Activated CD4-positive, alpha-beta T cell treated with anti-CD3 and anti-CD28 coated beads for 36 hours (primary cell): ENCODE measurements at regions not wholly inside any gene's neighbourhood (a gene's known extent, or its start where the extent isn't known, plus 50 kb on each side); places are given as distances from the start of the nearest gene placed in this dataset.
"Not testable (repeated sequence)": the region's sequence is repeated elsewhere in the genome, so short reads cannot be mapped to it uniquely, and the experiment has no call there.

Experiments used
- ATAC-seq: fragments of 200-7000 bp; cut with Tn5 transposase; one replicate; pipeline ENCODE4 v1.10.0; 2021; ENCODE audit warnings: mild to moderate bottlenecking, moderate library complexity
- CTCF ChIA-PET: fragments of 350-600 bp; sonication (Branson Sonifier 250); formaldehyde crosslinking; loops from one replicate; lab custom pipeline; 2021; ENCODE audit warnings: antibody characterized with exemption; lab: Charles Lee
- POLR2A ChIA-PET: fragments of 350-600 bp; sonication (Branson Sonifier 250); formaldehyde crosslinking; loops from one replicate; lab custom pipeline; 2021; ENCODE audit warnings: antibody characterized with exemption, inconsistent platforms; lab: Charles Lee
- DNase-seq: peaks from one replicate; pipeline ENCODE4 v3.0.0-alpha.2; 2020
- H3K27ac Mint-ChIP-seq: one replicate; pipeline ENCODE4 v1.8.0; 2021; ENCODE audit warnings: mixed read lengths
- H3K27me3 Mint-ChIP-seq: one replicate; pipeline ENCODE4 v1.8.0; 2021; ENCODE audit warnings: mixed read lengths
- H3K36me3 Mint-ChIP-seq: one replicate; pipeline ENCODE4 v1.8.0; 2021; ENCODE audit warnings: low read depth, mixed read lengths
- H3K4me1 Mint-ChIP-seq: one replicate; pipeline ENCODE4 v1.8.0; 2021; ENCODE audit warnings: mixed read lengths
- H3K4me3 Mint-ChIP-seq: one replicate; pipeline ENCODE4 v1.8.0; 2021; ENCODE audit warnings: mild to moderate bottlenecking, moderate library complexity, mixed read lengths
- H3K9me3 Mint-ChIP-seq: one replicate; pipeline ENCODE4 v1.8.0; 2021; ENCODE audit warnings: low read depth, mixed read lengths
- intact Hi-C, 2 experiments: fragments of 100-400 bp; cut with DNase I in 1 of 2; cut with micrococcal nuclease in 1 of 2; formaldehyde crosslinking; loops; one replicate each; pipeline versions ENCODE4 v1.14.2 to v1.15.1; 2022 to 2024; cut with DNase I, micrococcal nuclease

DNA sequence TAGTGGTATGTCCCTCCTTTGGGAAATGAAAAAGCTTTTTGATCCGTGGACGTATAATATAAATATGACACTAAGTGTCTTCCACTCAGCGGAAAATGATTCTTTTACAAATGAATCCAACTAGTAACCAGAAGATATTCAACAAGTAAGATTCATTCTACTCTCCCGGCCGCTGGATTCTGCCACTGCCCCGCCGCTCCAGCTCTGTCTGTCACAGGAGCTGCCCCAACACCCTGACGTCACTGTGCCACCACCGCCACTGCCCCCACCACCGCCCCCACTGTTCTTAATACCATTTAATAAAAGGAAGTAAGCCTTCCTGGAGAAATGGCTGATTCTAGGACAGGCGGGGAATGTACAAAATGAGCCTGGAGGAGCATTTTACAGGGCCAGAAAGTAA lies 180.8 kb upstream of the PLGLB2 start:
- H3K36me3 Mint-ChIP-seq, CTCF ChIA-PET, H3K4me3 Mint-ChIP-seq, DNase-seq, H3K27ac Mint-ChIP-seq, POLR2A ChIA-PET, intact Hi-C loops, H3K27me3 Mint-ChIP-seq, H3K9me3 Mint-ChIP-seq, ATAC-seq: not testable (repeated sequence)
- peaks cover 23% of the 10 kb centered on the region for H3K4me1 Mint-ChIP-seq

DNA sequence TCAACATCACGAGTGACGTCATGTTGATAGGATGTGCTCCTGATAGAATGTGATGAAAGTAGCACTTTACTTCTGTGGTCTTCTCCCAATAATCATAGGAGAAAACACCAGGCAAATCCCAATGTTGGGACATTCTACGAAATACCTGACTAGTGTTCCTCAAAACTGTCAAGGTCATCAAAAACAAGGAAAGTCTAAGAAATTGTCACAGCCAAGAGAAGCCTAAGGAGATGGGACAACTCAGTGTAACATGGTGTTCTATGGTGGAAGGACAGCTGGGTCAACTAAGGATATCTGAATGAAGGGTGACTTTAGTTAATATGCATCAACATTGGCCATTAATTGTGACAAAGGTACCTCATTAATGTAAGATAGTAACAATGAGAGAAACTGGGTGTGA lies 180.0 kb upstream of the PLGLB2 start:
- POLR2A ChIA-PET, CTCF ChIA-PET, DNase-seq, intact Hi-C loops, H3K27ac Mint-ChIP-seq, ATAC-seq, H3K4me3 Mint-ChIP-seq, H3K36me3 Mint-ChIP-seq, H3K9me3 Mint-ChIP-seq, H3K27me3 Mint-ChIP-seq: not testable (repeated sequence)
- peaks cover 23% of the 10 kb centered on the region for H3K4me1 Mint-ChIP-seq

DNA sequence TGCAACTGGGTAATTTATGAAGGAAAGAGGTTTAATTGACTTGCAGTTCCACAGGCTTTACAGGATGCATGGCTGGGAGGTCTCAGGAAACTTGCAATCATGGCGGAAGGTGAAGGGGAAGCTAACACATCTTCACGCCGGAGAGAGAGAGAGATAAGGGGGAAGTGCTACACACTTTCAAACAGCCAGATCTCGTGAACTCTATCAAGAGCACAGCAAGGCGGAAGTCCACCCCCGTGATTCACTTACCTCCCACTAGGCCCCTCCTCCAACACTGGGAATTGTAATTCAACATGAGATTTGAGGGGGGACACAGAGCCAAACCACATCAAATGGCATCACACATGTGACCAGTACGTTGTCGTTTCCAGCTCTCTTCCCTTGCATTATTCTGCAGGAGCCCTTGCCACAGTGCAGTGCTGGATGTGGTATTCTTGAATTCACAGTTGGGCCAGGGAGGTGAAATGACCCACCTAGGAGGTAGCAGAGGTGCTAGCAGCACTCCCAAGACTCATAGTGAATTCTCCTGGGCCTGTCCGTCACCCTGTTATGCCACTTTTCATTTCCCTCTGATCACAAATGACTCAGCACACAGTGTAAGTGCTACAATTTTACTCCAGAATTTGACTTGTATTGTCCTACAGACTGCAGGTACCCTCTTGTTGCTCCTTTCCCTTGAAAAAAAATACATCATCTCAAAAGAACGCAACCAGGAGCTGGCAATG lies 179.2 kb upstream of the PLGLB2 start:
- DNase-seq, H3K9me3 Mint-ChIP-seq, H3K27me3 Mint-ChIP-seq, intact Hi-C loops, H3K4me3 Mint-ChIP-seq, CTCF ChIA-PET, POLR2A ChIA-PET, H3K36me3 Mint-ChIP-seq, H3K27ac Mint-ChIP-seq: not testable (repeated sequence)
- peaks cover 26% of the 10 kb centered on the region for H3K4me1 Mint-ChIP-seq
- peak; percentile 53 for ATAC-seq

DNA sequence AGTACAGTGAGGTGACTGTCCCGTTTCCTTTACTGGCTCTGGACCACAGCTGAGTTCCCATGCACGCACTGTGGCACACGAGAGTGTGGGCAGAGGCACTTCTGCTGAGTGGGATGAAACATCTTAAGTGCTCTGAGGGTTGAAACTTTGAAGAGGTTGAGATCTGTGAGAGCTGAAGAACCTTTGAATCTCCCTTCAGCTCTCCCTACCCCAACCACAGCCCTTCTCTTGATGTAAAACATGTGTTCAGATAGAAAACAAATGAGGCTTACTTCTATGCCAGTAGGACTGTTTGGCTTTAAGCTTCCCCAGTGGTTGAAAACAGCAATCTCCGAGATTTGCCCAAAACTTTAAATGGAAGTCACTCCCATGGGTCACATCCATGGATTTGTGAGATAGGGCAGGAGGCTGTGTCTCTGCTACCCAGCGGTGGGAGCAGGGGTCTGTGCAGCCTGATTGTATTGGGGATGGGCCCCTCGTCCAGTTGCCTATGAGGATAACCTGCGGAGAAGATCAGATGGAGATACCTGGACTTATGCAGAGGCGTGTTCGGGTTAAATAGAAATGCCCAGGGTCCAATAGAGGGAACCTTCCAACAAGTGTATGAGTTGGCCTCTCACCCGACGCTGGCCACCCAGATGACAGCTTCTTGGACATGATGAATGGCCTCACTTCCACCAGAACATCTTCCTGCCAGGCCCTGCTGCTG lies 178.0 kb upstream of the PLGLB2 start:
- Mint-ChIP-seq H3K4me1 (peaks cover 25% of the 10 kb centered on the region), H3K27ac (peak overlapping the region; percentile 76)
- POLR2A ChIA-PET, H3K9me3 Mint-ChIP-seq, H3K36me3 Mint-ChIP-seq, intact Hi-C loops, CTCF ChIA-PET, H3K27me3 Mint-ChIP-seq, H3K4me3 Mint-ChIP-seq: not testable (repeated sequence)
- peak; percentile 65 for ATAC-seq
- DNase-seq: peak; percentile 20

DNA sequence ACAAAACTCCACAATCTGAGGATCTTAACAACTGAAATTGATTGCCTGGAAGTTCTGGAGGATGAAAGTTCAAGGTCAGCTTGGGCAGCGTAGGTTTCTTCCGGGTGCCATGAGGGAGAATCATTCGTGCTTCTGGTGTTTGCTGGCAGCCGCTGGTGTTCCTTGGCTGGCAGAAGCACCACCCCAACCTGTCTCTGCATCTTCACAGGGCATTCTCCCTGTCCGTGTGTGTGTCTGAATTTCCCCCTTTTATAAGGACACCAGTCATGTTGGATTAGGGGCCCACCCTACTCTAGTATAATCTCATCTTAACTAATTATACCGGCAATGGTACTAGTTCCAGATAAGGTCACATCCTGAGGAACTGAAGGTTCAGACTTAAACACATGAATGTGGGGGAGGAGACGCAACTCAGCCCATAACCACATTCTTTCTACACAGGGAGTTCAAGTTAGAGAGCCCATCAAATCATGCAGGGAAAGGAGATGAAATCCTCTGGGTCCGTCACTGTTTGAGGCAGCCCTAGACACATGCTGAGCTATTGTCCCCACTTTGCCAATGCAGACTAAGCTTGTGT lies 175.9 kb upstream of the PLGLB2 start:
- intact Hi-C loops, POLR2A ChIA-PET, DNase-seq, H3K36me3 Mint-ChIP-seq, H3K27me3 Mint-ChIP-seq, H3K27ac Mint-ChIP-seq, H3K9me3 Mint-ChIP-seq, H3K4me3 Mint-ChIP-seq, CTCF ChIA-PET: not testable (repeated sequence)
- H3K4me1 Mint-ChIP-seq: peaks cover 22% of the 10 kb centered on the region
- ATAC-seq: peak; percentile 43

DNA sequence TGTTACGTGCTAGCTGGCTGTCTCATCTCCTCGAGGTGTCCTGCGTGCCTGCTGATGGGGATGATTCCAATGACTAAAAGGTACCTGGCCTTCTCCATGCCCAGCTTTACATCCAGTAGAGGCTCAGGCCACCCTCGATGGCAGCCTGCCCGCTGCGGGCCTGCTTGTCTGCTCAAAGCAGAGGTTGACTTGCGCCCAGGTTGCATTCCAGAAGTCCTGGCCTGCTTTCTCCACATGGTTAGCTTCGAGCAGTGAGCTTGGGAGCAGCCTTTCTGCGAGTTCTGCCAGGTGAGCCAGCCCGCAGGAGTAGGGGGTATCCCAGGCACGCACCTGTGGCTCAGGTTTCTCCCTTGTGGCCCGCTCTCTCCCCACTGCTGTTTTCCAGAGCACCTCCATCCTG lies 175.0 kb upstream of the PLGLB2 start:
- intact Hi-C loops, H3K27me3 Mint-ChIP-seq, H3K27ac Mint-ChIP-seq, DNase-seq, H3K36me3 Mint-ChIP-seq, POLR2A ChIA-PET, H3K9me3 Mint-ChIP-seq, ATAC-seq, H3K4me3 Mint-ChIP-seq, CTCF ChIA-PET: not testable (repeated sequence)
- H3K4me1 Mint-ChIP-seq: peaks cover 22% of the 10 kb centered on the region

DNA sequence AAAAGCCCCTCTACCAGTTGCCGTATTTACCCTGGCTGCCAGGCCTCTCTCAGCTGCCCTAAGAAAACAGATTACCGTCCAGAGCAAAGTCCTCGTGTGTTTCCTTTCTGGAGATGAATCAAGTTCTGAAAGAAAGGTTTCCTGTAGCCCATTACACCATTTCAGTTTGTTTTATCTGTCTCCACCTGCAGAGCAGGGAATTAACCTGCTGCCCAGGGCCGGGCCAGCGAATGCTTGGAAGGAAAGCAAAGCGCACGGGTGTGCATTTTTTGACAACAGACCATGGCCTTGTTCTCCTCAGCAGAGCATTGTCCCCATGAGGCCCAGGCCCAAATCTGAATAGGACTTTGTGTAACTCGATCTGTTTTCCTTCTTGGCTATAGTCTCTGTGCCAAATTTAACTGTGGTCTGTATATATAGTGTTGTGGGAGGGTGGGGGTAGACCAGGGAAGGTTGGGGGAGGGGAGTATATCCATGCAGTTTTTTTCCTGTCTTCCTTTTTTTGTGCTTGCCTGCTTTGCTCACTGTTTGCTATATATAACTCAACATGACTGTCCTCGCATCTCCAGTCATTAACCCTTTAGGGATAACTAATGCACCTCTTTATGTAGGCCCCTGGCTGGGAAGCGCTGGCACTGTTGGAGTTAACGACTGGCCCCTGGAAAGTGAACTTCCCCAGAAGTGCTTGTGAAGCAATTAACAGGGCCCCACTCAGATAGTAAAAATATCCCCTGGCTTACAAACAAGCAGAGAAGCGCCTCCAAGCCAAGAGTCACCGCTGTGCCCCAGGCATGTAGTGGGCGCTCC lies 174.3 kb upstream of the PLGLB2 start:
- POLR2A ChIA-PET, H3K27me3 Mint-ChIP-seq, H3K9me3 Mint-ChIP-seq, H3K4me3 Mint-ChIP-seq, DNase-seq, CTCF ChIA-PET, H3K36me3 Mint-ChIP-seq, H3K27ac Mint-ChIP-seq, intact Hi-C loops, ATAC-seq: not testable (repeated sequence)
- H3K4me1 Mint-ChIP-seq: peaks cover 18% of the 10 kb centered on the region

DNA sequence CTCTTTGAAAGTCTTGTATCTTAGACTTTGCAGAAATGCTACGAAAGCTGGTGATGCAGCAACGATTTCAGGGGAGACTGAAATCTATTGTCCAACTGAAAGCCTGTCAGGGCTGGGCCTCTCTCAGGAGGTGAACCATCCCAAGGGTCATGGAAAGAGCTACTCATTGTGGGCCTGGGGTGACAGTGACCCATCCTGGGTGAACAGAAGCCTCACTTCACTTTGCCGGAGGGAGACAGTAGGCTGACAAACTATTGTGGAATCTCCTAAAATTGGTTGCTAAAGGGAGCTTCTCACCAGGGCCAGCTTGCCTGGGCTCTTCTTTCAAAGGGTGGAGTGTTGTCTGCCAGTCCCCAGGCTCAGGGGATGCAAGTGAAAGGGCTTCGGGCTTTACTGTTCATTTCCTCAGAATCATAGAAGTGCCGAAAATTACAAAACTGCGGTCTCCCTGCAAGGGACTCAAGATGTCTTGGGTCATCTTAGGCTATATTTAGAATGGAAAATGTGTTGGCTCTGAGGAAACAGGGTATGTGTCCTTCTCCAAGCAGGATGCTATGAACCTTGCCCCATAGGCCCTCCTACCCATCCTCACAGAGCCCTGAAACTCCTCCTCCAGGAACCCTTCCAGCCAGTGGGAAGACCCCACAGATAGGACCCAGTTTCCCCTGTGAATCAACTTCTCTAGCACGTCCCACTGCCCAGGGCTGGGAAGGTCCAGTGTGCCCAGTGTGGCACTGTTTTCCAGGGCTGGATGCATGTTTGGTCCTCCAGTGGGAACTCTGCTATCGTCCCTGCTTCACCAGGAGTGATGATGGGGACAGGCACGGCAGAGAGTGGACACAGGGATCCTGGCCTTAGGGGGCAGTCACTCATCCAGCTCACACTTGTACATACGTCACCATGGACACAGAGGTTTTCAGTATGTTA lies 173.4 kb upstream of the PLGLB2 start:
- DNase-seq, ATAC-seq, intact Hi-C loops, H3K36me3 Mint-ChIP-seq, H3K4me3 Mint-ChIP-seq, CTCF ChIA-PET, H3K27ac Mint-ChIP-seq, H3K27me3 Mint-ChIP-seq, POLR2A ChIA-PET, H3K9me3 Mint-ChIP-seq: not testable (repeated sequence)
- H3K4me1 Mint-ChIP-seq: peaks cover 11% of the 10 kb centered on the region

DNA sequence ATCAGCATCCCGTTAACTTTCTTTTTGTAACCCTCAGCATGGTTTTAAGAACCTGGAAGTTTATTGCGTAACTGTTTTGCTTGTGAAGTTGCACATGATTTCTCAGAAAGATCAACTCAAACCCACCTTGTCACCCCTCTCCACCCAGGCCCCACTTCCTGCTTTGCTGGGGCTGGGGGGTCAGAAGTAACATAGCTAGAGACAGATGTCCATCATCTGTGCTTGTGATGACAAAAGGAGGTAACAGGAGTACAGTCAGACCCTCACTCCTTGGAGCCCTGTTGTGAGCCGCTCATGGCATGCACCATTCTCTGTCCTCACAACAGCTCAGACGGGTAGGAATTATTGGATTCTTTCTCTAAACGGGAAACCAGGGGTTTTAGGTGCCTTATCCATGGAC lies 172.7 kb upstream of the PLGLB2 start:
- H3K9me3 Mint-ChIP-seq, ATAC-seq, CTCF ChIA-PET, H3K4me1 Mint-ChIP-seq, intact Hi-C loops, DNase-seq, H3K27me3 Mint-ChIP-seq, H3K27ac Mint-ChIP-seq, H3K36me3 Mint-ChIP-seq, H3K4me3 Mint-ChIP-seq, POLR2A ChIA-PET: not testable (repeated sequence)

DNA sequence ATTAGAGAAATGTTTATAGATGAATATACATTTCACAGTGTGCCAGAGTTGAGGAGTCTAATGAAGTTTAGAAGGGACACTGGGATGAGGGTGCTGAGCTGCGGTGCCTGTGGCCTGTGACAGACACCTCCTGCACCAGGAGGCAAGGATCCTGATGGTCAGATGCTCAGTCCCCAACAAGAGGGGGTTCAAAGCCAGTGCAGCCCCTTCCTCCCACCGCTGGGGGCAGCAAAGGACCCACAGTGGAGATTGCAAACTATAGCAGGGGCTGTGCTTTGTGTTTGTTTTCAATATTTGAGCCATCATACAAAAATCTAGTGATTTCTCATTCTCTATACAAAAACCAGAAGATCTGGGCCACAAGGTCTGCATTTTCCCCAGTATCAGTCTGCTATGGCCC lies 170.5 kb upstream of the PLGLB2 start:
- H3K27ac Mint-ChIP-seq, H3K36me3 Mint-ChIP-seq, DNase-seq, CTCF ChIA-PET, POLR2A ChIA-PET, H3K4me1 Mint-ChIP-seq, intact Hi-C loops, H3K27me3 Mint-ChIP-seq, H3K4me3 Mint-ChIP-seq, H3K9me3 Mint-ChIP-seq: not testable (repeated sequence)
- peak; percentile 32 for ATAC-seq

DNA sequence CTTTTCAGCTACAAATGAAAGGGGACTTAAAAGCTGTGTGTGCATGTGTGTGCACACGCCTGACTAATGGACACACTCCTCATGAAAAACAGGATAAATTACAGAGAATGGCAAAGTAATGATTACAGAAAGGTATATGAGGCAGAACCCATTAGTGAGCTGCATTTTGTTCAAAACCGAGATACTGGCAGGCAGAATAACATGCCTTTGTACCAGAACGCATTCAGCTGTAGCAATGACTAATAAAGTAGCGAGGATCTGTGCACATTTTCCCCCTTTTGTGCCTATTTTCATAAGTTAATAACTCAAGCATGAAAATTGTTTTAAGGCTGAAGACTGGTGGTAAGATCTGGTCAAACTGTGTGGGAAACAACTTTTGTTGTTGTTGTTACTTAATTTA lies 165.7 kb upstream of the PLGLB2 start:
- ATAC-seq, H3K9me3 Mint-ChIP-seq, intact Hi-C loops, CTCF ChIA-PET, H3K4me3 Mint-ChIP-seq, H3K4me1 Mint-ChIP-seq, POLR2A ChIA-PET, H3K27me3 Mint-ChIP-seq, DNase-seq, H3K36me3 Mint-ChIP-seq, H3K27ac Mint-ChIP-seq: not testable (repeated sequence)
